ENCODE measurements at regions not wholly inside any gene's neighbourhood (a gene's known extent, or its start where the extent isn't known, plus 50 kb on each side); places are given as distances from the start of the nearest gene placed in this dataset.

DNA sequence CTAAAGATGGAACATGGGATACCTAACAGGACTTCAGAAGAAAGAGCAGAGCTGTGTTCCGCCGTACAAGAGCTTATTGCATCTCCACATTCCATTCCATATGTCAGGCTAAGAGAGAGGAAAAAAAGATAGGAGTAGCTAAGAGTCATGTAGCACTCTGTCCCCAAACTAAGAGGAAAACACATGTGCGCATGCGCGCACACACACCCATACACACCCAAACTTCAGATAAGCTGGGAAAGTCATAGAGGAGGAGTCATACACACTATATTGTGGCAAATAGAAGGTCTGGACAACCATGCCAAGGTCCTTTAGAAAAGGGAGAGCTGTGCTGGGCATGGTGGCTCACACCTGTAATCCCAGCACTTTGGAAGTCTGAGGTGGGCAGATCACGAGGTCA is 132.4 kb downstream of the RAB11FIP2 start:
- TF ChIP-seq CTCF (IDR thresholded peaks at IDR 0.05) (no peak), POLR2A (IDR thresholded peaks at IDR 0.05) (no peak)
